GM19099 (cell line): ENCODE measurements at regions not wholly inside any gene's neighbourhood (a gene's known extent, or its start where the extent isn't known, plus 50 kb on each side); places are given as distances from the start of the nearest gene placed in this dataset.

Experiments
- POLR2A ChIP-seq: IDR thresholded peaks from 3 replicates; pipeline ENCODE4 v1.6.1; 2011; ENCODE audit warnings: low read depth; ENCODE audit not compliant: insufficient read length; ENCODE audit errors: extremely low read depth

- TF ChIP-seq POLR2A = no peak
Observed at GRCh38 chr13:29903996-29904395, 53.6 kb upstream of the UBL3 start.

GRCh38 chr13:29903543-29903942 is 53.1 kb upstream of the UBL3 start:
- TF ChIP-seq POLR2A = no peak

GRCh38 chr13:29902632-29903305 is 52.4 kb upstream of the UBL3 start:
- TF ChIP-seq POLR2A = no peak

GRCh38 chr13:29901710-29902631 is 51.6 kb upstream of the UBL3 start:
- no peak for TF ChIP-seq POLR2A
